Amniotic stem cell (primary cell): ENCODE measurements at regions not wholly inside any gene's neighbourhood (a gene's known extent, or its start where the extent isn't known, plus 50 kb on each side); places are given as distances from the start of the nearest gene placed in this dataset.
"Not testable (repeated sequence)": the region's sequence is repeated elsewhere in the genome, so short reads cannot be mapped to it uniquely, and the experiment has no call there.

ENCODE experiments used
- DNase-seq: peaks from one replicate; lab custom pipeline; 2025; lab: John Stamatoyannopoulos, UW

GRCh38 chr18:47677952-47678351, 252.5 kb downstream of the SMAD2 start:
- DNase-seq: no peak

GRCh38 chr18:47669815-47670214, 260.6 kb downstream of the SMAD2 start:
- DNase-seq: no peak

GRCh38 chr18:47658498-47658897, 272.0 kb downstream of the SMAD2 start:
- DNase-seq: no peak

- DNase-seq: no peak
Observed at GRCh38 chr18:47654988-47655387, 275.5 kb downstream of the SMAD2 start.

- no peak for DNase-seq
Observed at GRCh38 chr18:47644896-47645295, 285.6 kb downstream of the SMAD2 start.

GRCh38 chr18:47637551-47637950, 292.9 kb downstream of the SMAD2 start:
- not testable (repeated sequence) for DNase-seq

GRCh38 chr18:47635416-47635815, 295.0 kb downstream of the SMAD2 start:
- no peak for DNase-seq

- no peak for DNase-seq
Observed at GRCh38 chr18:47632970-47633635, 297.4 kb downstream of the SMAD2 start.

GRCh38 chr18:47628893-47629292, 301.6 kb downstream of the SMAD2 start:
- DNase-seq: no peak

- DNase-seq: no peak
Observed at GRCh38 chr18:47628240-47628781, 302.1 kb downstream of the SMAD2 start.

GRCh38 chr18:47627030-47627429, 303.4 kb downstream of the SMAD2 start:
- no peak for DNase-seq

GRCh38 chr18:47619771-47620448, 310.5 kb downstream of the SMAD2 start:
- DNase-seq: no peak

GRCh38 chr18:47618758-47619157, 311.7 kb downstream of the SMAD2 start:
- no peak for DNase-seq

- DNase-seq: no peak
Observed at GRCh38 chr18:47615043-47615442, 315.4 kb downstream of the SMAD2 start.

GRCh38 chr18:47613929-47614328, 316.5 kb downstream of the SMAD2 start:
- no peak for DNase-seq

GRCh38 chr18:47611649-47612048, 318.8 kb downstream of the SMAD2 start:
- DNase-seq: no peak

GRCh38 chr18:47606526-47606925, 323.9 kb downstream of the SMAD2 start:
- DNase-seq: no peak

GRCh38 chr18:47605093-47605492, 325.4 kb downstream of the SMAD2 start:
- no peak for DNase-seq

- no peak for DNase-seq
Observed at GRCh38 chr18:47604021-47604420, 326.4 kb downstream of the SMAD2 start.

GRCh38 chr18:47603158-47603557, 327.3 kb downstream of the SMAD2 start:
- DNase-seq: no peak

- no peak for DNase-seq
Observed at GRCh38 chr18:47602273-47602897, 328.1 kb downstream of the SMAD2 start.

- no peak for DNase-seq
Observed at GRCh38 chr18:47601581-47602272, 328.7 kb downstream of the SMAD2 start.
